Left lung (tissue), 4 donors: ENCODE measurements at regions not wholly inside any gene's neighbourhood (a gene's known extent, or its start where the extent isn't known, plus 50 kb on each side); places are given as distances from the start of the nearest gene placed in this dataset.

ENCODE experiments used
- ATAC-seq: fragments of 200-7000 bp; cut with Tn5 transposase; one replicate; pipeline ENCODE4 v1.9.1; 2020; ENCODE audit warnings: moderate library complexity
- DNase-seq, 4 donors: peaks; one replicate each; pipeline ENCODE4 v3.0.0-alpha.2; 2013 to 2020
- H3K27ac ChIP-seq, 2 donors: fragments of 200-600 bp; sonication (generic) in 1 of 2; one replicate each; pipeline versions ENCODE4 v1.5.0 to v1.8.0; 2020 to 2021
- H3K27me3 ChIP-seq, 2 donors: fragments of 200-600 bp; sonication (generic) in 1 of 2; one replicate each; pipeline versions ENCODE4 v1.5.0 to v1.8.0; 2020 to 2021
- H3K36me3 ChIP-seq, 2 donors: fragments of 200-600 bp; sonication (generic) in 1 of 2; one replicate each; pipeline versions ENCODE4 v1.5.0 to v1.8.0; 2020 to 2021
- H3K4me1 ChIP-seq, 2 donors: fragments of 200-600 bp; one replicate each; pipeline ENCODE4 v1.8.0; 2021
- H3K4me3 ChIP-seq, 2 donors: fragments of 200-600 bp; sonication (generic) in 1 of 2; one replicate each; pipeline versions ENCODE4 v1.5.0 to v1.8.0; 2020 to 2021; ENCODE audit warnings: mild to moderate bottlenecking in 1 of 2
- H3K9me3 ChIP-seq, 2 donors: fragments of 200-600 bp; sonication (generic) in 1 of 2; one replicate each; pipeline versions ENCODE4 v1.5.0 to v1.8.0; 2020 to 2021
- CTCF ChIP-seq, 2 donors: fragments of 200-600 bp; sonication (generic) in 1 of 2; IDR thresholded peaks; one replicate each; pipeline versions ENCODE4 v1.5.0 to v1.8.0; 2021; ENCODE audit warnings: antibody characterized with exemption in 2 of 2
- intact Hi-C, 2 donors: fragments of 100-400 bp; cut with DNase I; formaldehyde crosslinking; loops; one replicate each; pipeline versions ENCODE4 v1.11.2 to v1.14.2; 2022
- donor health status: DM: no; HTN: yes; CAD: no.
- donor health status: DM: no; HTN: no; CAD: no.

GRCh38 chr3:66154444-66154861 lies 66.3 kb upstream of the SLC25A26 start:
- Histone ChIP-seq H3K36me3 (no peaks in the 10 kb centered on the region), H3K4me3 (no peak overlapping the region), H3K9me3 (no peaks in the 10 kb centered on the region), H3K27ac (no peak overlapping the region), H3K27me3 (no peaks in the 10 kb centered on the region), H3K4me1 (no peaks in the 10 kb centered on the region)
- no peak for TF ChIP-seq CTCF (IDR thresholded peaks at IDR 0.05)
- DNase-seq (peak in 1 of 4 donors; percentile 78), ATAC-seq (no peak)
- intact Hi-C loops: no loop called here

- Histone ChIP-seq H3K4me3 (no peak overlapping the region), H3K9me3 (no peaks in the 10 kb centered on the region), H3K27me3 (no peaks in the 10 kb centered on the region), H3K36me3 (no peaks in the 10 kb centered on the region), H3K4me1 (no peaks in the 10 kb centered on the region), H3K27ac (no peak overlapping the region)
- ATAC-seq: peak; percentile 47
- TF ChIP-seq CTCF (IDR thresholded peaks at IDR 0.05): no peak
- DNase-seq: peak in 2 of 4 donors; percentile 16 to 26
- intact Hi-C loops: no loop called here
Observed at GRCh38 chr3:66153481-66154443, 67.0 kb upstream of the SLC25A26 start.

GRCh38 chr3:66152336-66152735 lies 68.5 kb upstream of the SLC25A26 start:
- no peaks in the 10 kb centered on the region for H3K4me1 ChIP-seq
- no peaks in the 10 kb centered on the region for H3K9me3 ChIP-seq
- H3K36me3 ChIP-seq: no peaks in the 10 kb centered on the region
- TF ChIP-seq CTCF (IDR thresholded peaks at IDR 0.05): no peak
- H3K27me3 ChIP-seq: no peaks in the 10 kb centered on the region
- no peak overlapping the region for H3K4me3 ChIP-seq
- ATAC-seq (no peak), DNase-seq (no peak)
- no peak overlapping the region for H3K27ac ChIP-seq
- intact Hi-C loops: no loop called here

- Histone ChIP-seq H3K27me3 (no peaks in the 10 kb centered on the region), H3K4me1 (no peaks in the 10 kb centered on the region), H3K27ac (no peak overlapping the region), H3K4me3 (no peak overlapping the region), H3K36me3 (no peaks in the 10 kb centered on the region), H3K9me3 (no peaks in the 10 kb centered on the region)
- ATAC-seq: no peak
- DNase-seq: no peak
- TF ChIP-seq CTCF (IDR thresholded peaks at IDR 0.05): no peak
- intact Hi-C loops: no loop called here
Observed at GRCh38 chr3:66150977-66151376, 69.8 kb upstream of the SLC25A26 start.

GRCh38 chr3:66149269-66149668 lies 71.5 kb upstream of the SLC25A26 start:
- Histone ChIP-seq H3K4me1 (no peaks in the 10 kb centered on the region), H3K9me3 (no peaks in the 10 kb centered on the region), H3K4me3 (no peak overlapping the region), H3K27ac (no peak overlapping the region), H3K27me3 (no peaks in the 10 kb centered on the region), H3K36me3 (no peaks in the 10 kb centered on the region)
- intact Hi-C loops: loop anchor here in 1 of 2 donors (10.0 kb wide), 1 partner anchor 484 kb away; no protein-coding TSS in a partner anchor
- no peak for TF ChIP-seq CTCF (IDR thresholded peaks at IDR 0.05)
- ATAC-seq (no peak), DNase-seq (no peak)
